IMR-90 (cell line): ENCODE measurements at regions not wholly inside any gene's neighbourhood (a gene's known extent, or its start where the extent isn't known, plus 50 kb on each side); places are given as distances from the start of the nearest gene placed in this dataset.

Experiments used
- ATAC-seq: fragments of 200-7000 bp; cut with Tn5 transposase; 2 replicates; pipeline ENCODE4 v1.9.1; 2020; ENCODE audit warnings: low read depth, mild to moderate bottlenecking, moderate library complexity
- BruUV-seq: library from RNA; stranded (reverse); fragments of 400-500 nt; replicated peaks from 2 replicates; lab custom pipeline; 2021; lab: Mats Ljungman, UMichigan
- CTCF ChIA-PET: fragments of 300-600 bp; formaldehyde crosslinking; extraction: SDS; loops from one replicate; lab custom pipeline; 2021; ENCODE audit warnings: antibody characterized with exemption; lab: Yijun Ruan, JAX
- POLR2A ChIA-PET: fragments of 300-600 bp; sonication (Branson Sonifier 250); formaldehyde crosslinking; loops from one replicate; lab custom pipeline; 2022; ENCODE audit warnings: antibody characterized with exemption; ENCODE audit not compliant: unreplicated experiment; lab: Charles Lee
- DNase-seq: peaks from one replicate; pipeline ENCODE4 v3.0.0; 2013
- H2AFZ ChIP-seq: replicated peaks from 2 replicates; pipeline ENCODE3; 2013; ENCODE audit warnings: low read length, mild to moderate bottlenecking; ENCODE audit not compliant: poor library complexity
- H2AK5ac ChIP-seq: 2 replicates; pipeline ENCODE4 v1.6.1; 2013; ENCODE audit warnings: low read depth, low read length, inconsistent platforms
- H2AK9ac ChIP-seq: replicated peaks from 2 replicates; pipeline ENCODE3; 2013; ENCODE audit warnings: mild to moderate bottlenecking, low read depth, low read length, moderate library complexity; ENCODE audit not compliant: poor library complexity
- H2BK120ac ChIP-seq: 2 replicates; pipeline ENCODE4 v1.6.1; 2013; ENCODE audit warnings: low read depth, low read length, inconsistent platforms
- H2BK15ac ChIP-seq: 3 replicates; pipeline ENCODE4 v1.6.1; 2013; ENCODE audit warnings: low read depth, low read length, inconsistent platforms
- H2BK20ac ChIP-seq: 2 replicates; pipeline ENCODE4 v1.6.1; 2013; ENCODE audit warnings: low read depth, mild to moderate bottlenecking, inconsistent platforms, low read length, moderate library complexity
- H2BK5ac ChIP-seq: 2 replicates; pipeline ENCODE4 v1.6.1; 2013; ENCODE audit warnings: mild to moderate bottlenecking, low read depth, low read length, inconsistent platforms; ENCODE audit not compliant: poor library complexity, severe bottlenecking
- H3K14ac ChIP-seq: replicated peaks from 2 replicates; pipeline ENCODE4 v1.6.1; 2013; ENCODE audit warnings: low read depth, low read length, inconsistent platforms
- H3K18ac ChIP-seq: 2 replicates; pipeline ENCODE4 v1.6.1; 2013; ENCODE audit warnings: low read depth, low read length, control low read depth
- H3K23ac ChIP-seq: 2 replicates; pipeline ENCODE4 v1.6.1; 2013; ENCODE audit warnings: low read depth, low read length, inconsistent platforms
- H3K27ac ChIP-seq: 2 replicates; pipeline ENCODE4 v1.5.1; 2013; ENCODE audit warnings: mild to moderate bottlenecking, control low read depth, low read length; ENCODE audit not compliant: insufficient read depth
- H3K27me3 ChIP-seq: 2 replicates; pipeline ENCODE4 v1.6.1; 2013; ENCODE audit warnings: low read length; ENCODE audit not compliant: control insufficient read depth, insufficient read depth
- H3K36me3 ChIP-seq: 2 replicates; pipeline ENCODE4 v1.6.1; 2013; ENCODE audit warnings: low read length, mixed read lengths; ENCODE audit not compliant: control insufficient read depth, insufficient read depth
- H3K4ac ChIP-seq: 2 replicates; pipeline ENCODE4 v1.6.1; 2013; ENCODE audit warnings: low read depth, low read length, inconsistent platforms
- H3K4me1 ChIP-seq: 2 replicates; pipeline ENCODE4 v1.6.1; 2013; ENCODE audit warnings: low read length, mixed read lengths; ENCODE audit not compliant: control insufficient read depth, insufficient read depth
- H3K4me2 ChIP-seq: 2 replicates; pipeline ENCODE4 v1.6.1; 2013; ENCODE audit warnings: low read depth, mild to moderate bottlenecking, control low read depth, low read length, moderate library complexity
- H3K4me3 ChIP-seq: 2 replicates; pipeline ENCODE4 v1.5.1; 2013; ENCODE audit warnings: low read depth, mild to moderate bottlenecking, control low read depth, low read length, moderate library complexity; ENCODE audit not compliant: insufficient read depth
- H3K56ac ChIP-seq: 2 replicates; pipeline ENCODE4 v1.6.1; 2013; ENCODE audit warnings: low read length, inconsistent platforms; ENCODE audit not compliant: insufficient read depth; ENCODE audit errors: extremely low read depth
- H3K79me1 ChIP-seq, 2 experiments: 2 replicates each; pipeline ENCODE4 v1.6.1; 2013; ENCODE audit warnings: low read length in 2 of 2, inconsistent platforms in 1 of 2, low read depth in 1 of 2
- H3K9ac ChIP-seq: 2 replicates; pipeline ENCODE4 v1.6.1; 2013; ENCODE audit warnings: low read depth, low read length, control low read depth
- H3K9me1 ChIP-seq: 2 replicates; pipeline ENCODE4 v1.6.1; 2013; ENCODE audit warnings: low read length, inconsistent platforms; ENCODE audit not compliant: insufficient read depth
- H3K9me3 ChIP-seq: 2 replicates; pipeline ENCODE4 v1.6.1; 2013; ENCODE audit warnings: low read length; ENCODE audit not compliant: control insufficient read depth, insufficient read depth
- H4K20me1 ChIP-seq: 2 replicates; pipeline ENCODE4 v1.6.1; 2013; ENCODE audit warnings: low read length, inconsistent platforms; ENCODE audit not compliant: insufficient read depth
- H4K5ac ChIP-seq: 2 replicates; pipeline ENCODE4 v1.6.1; 2013; ENCODE audit warnings: mild to moderate bottlenecking, low read depth, low read length, control low read depth
- H4K8ac ChIP-seq, 2 experiments: 2 replicates each; pipeline ENCODE4 v1.6.1; 2013; ENCODE audit warnings: low read depth in 2 of 2, low read length in 2 of 2, control low read depth in 1 of 2, inconsistent platforms in 1 of 2
- H4K91ac ChIP-seq: 2 replicates; pipeline ENCODE4 v1.6.1; 2013; ENCODE audit warnings: low read depth, low read length, inconsistent platforms; ENCODE audit not compliant: insufficient read depth
- CEBPB ChIP-seq: IDR thresholded peaks from 2 replicates; pipeline ENCODE4 v1.6.1; 2012; ENCODE audit warnings: low read depth, low read length, improper control_type of control experiment
- CHD1 ChIP-seq: IDR thresholded peaks from 2 replicates; pipeline ENCODE4 v1.6.1; 2012; ENCODE audit warnings: low read depth, low read length, improper control_type of control experiment
- CTCF ChIP-seq: conservative IDR thresholded peaks from 2 replicates; pipeline ENCODE4 v1.5.1; 2012; ENCODE audit warnings: mild to moderate bottlenecking, low read depth, low read length, improper control_type of control experiment
- FOS ChIP-seq: fragments of 150-350 bp; IDR thresholded peaks from 2 replicates; pipeline ENCODE4 v1.6.1; 2016; ENCODE audit warnings: low read depth, low read length
- MAFK ChIP-seq: IDR thresholded peaks from 2 replicates; pipeline ENCODE4 v1.6.1; 2012; ENCODE audit warnings: low read depth, low read length, improper control_type of control experiment
- MAZ ChIP-seq: IDR thresholded peaks from 2 replicates; pipeline ENCODE4 v1.6.1; 2012; ENCODE audit warnings: low read depth, mild to moderate bottlenecking, low read length, improper control_type of control experiment, moderate library complexity, borderline replicate concordance
- MXI1 ChIP-seq: IDR thresholded peaks from 2 replicates; pipeline ENCODE4 v1.6.1; 2012; ENCODE audit warnings: low read depth, mild to moderate bottlenecking, low read length, moderate library complexity, borderline replicate concordance
- POLR2A ChIP-seq: IDR thresholded peaks from 2 replicates; pipeline ENCODE4 v1.6.1; 2012; ENCODE audit warnings: mild to moderate bottlenecking, low read depth, low read length
- USF2 ChIP-seq: fragments of 150-350 bp; IDR thresholded peaks from 2 replicates; pipeline ENCODE4 v1.6.1; 2017; ENCODE audit warnings: mild to moderate bottlenecking, antibody characterized with exemption, low read length, low read depth
- WGBS, 2 experiments: methylation state at CpG; one replicate each; pipeline versions ENCODE4 v1.1.5 to v1.1.7; 2013; ENCODE audit warnings: missing lambda C conversion rate in 2 of 2; ENCODE audit not compliant: insufficient read length in 1 of 2; ENCODE audit errors: extremely low coverage in 2 of 2; 5-methylcytosine and 5-hydroxymethylcytosine counted together
- dilution Hi-C: fragments of 300-500 bp; cut with HindIII; formaldehyde crosslinking; loops from one replicate; pipeline ENCODE4 v1.14.3; 2018; ENCODE audit warnings: low sequenced_read_pairs; ENCODE audit not compliant: unreplicated experiment
- in situ Hi-C: fragments of 300-500 bp; cut with MboI; formaldehyde crosslinking; loops from 3 replicates; pipeline ENCODE4 v1.14.3; 2019; ENCODE audit warnings: low sequenced_read_pairs, inconsistent platforms, mixed read lengths
- intact Hi-C: fragments of 100-400 bp; cut with micrococcal nuclease; formaldehyde crosslinking; loops from 2 replicates; pipeline ENCODE4 v1.10.0; 2022

GRCh38 chr4:160563552-160564282 is 1460.8 kb downstream of the RAPGEF2 start:
- no peak for ATAC-seq
- no peak for DNase-seq
- Histone ChIP-seq H4K8ac (no peak overlapping the region), H3K4me3 (no peak overlapping the region), H3K4me1 (no peaks in the 10 kb centered on the region), H3K9me1 (no peaks in the 10 kb centered on the region), H4K91ac (no peak overlapping the region), H3K27ac (no peak overlapping the region), H3K56ac (no peak overlapping the region), H2BK5ac (no peak overlapping the region), H2BK15ac (no peak overlapping the region), H3K4me2 (no peak overlapping the region), H3K4ac (no peak overlapping the region), H2BK20ac (no peak overlapping the region), H2AK5ac (no peak overlapping the region), H3K27me3 (no peaks in the 10 kb centered on the region), H3K23ac (no peak overlapping the region), H2AK9ac (no peak overlapping the region), H4K20me1 (no peaks in the 10 kb centered on the region), H2BK120ac (no peak overlapping the region), H3K9me3 (peaks cover 2% of the 10 kb centered on the region; the same call in 1 of the 2 replicates), H3K79me1 (no peaks in the 10 kb centered on the region), H2AFZ (no peak overlapping the region), H3K36me3 (no peaks in the 10 kb centered on the region), H3K14ac (no peak overlapping the region), H3K9ac (no peak overlapping the region), H4K5ac (no peak overlapping the region), H3K18ac (no peak overlapping the region)
- in situ Hi-C loops (no loop called here), dilution Hi-C loops (no loop called here), intact Hi-C loops (no loop called here)
- CTCF ChIA-PET = no interaction called here
- POLR2A ChIA-PET = no interaction called here
- TF ChIP-seq FOS (no peak), CTCF (no peak), CHD1 (no peak), MXI1 (no peak), POLR2A (no peak), USF2 (no peak), CEBPB (no peak), MAFK (no peak), MAZ (no peak)
- no TSS peak for BruUV-seq
- WGBS, 2 experiments = no CpG with 5 or more reads among the region's 3 CpGs
